ENCODE measurements at regions not wholly inside any gene's neighbourhood (a gene's known extent, or its start where the extent isn't known, plus 50 kb on each side); places are given as distances from the start of the nearest gene placed in this dataset.

DNA sequence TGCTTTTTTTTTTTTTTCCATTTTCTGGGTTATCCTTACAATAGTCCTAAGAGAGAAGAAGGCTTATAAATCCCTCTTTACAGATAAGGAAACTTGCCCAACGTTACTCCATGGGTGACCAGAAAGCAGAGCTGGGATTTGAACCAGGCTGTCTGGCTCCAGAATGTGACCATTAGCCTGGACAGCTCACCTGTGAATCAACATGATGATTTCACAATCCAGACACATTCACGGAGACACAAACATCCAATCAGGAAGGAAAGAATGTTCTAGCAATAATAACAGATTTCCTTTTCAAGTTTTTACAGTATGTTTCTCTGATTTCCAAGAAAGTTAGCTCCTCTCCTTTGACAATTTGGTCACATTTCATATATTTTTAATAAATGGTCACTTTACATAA lies 118.3 kb downstream of the GALC start:
- Histone ChIP-seq H3K27ac (ENCODE audit: low read length) (no peak overlapping the region), H3K27me3 (ENCODE audit: control insufficient read depth, insufficient read depth, low read length) (no peaks in the 10 kb centered on the region), H3K4me1 (ENCODE audit: control insufficient read depth, insufficient read depth, low read length) (no peaks in the 10 kb centered on the region), H3K9me3 (ENCODE audit: control insufficient read depth, insufficient read depth, low read depth, low read length) (no peaks in the 10 kb centered on the region), H3K36me3 (ENCODE audit: control insufficient read depth, insufficient read depth, low read length) (no peaks in the 10 kb centered on the region), H3K4me3 (ENCODE audit: low read depth in 2 of 2, low read length in 2 of 2) (no peak overlapping the region)
- in situ Hi-C loops (cut with HindIII; ENCODE audit: low pct_unique_long_range_greater_than_20kb, low sequenced_read_pairs): no loop called here
- ChIA-PET CTCF (no interaction called here), POLR2A (no interaction called here)
- DNase-seq (ENCODE audit: low read depth, low spot score) (no peak), ATAC-seq (no peak)
- intact Hi-C loops (cut with micrococcal nuclease; ENCODE audit: unreplicated experiment): no loop called here
- no peak for TF ChIP-seq SIN3A (IDR thresholded peaks at IDR 0.05; ENCODE audit: borderline replicate concordance, insufficient read depth, low read depth, low read length)
- no peak for TF ChIP-seq TCF7L2 (IDR thresholded peaks at IDR 0.05; ENCODE audit: low read depth, low read length)
- TF ChIP-seq, protein P1, sequence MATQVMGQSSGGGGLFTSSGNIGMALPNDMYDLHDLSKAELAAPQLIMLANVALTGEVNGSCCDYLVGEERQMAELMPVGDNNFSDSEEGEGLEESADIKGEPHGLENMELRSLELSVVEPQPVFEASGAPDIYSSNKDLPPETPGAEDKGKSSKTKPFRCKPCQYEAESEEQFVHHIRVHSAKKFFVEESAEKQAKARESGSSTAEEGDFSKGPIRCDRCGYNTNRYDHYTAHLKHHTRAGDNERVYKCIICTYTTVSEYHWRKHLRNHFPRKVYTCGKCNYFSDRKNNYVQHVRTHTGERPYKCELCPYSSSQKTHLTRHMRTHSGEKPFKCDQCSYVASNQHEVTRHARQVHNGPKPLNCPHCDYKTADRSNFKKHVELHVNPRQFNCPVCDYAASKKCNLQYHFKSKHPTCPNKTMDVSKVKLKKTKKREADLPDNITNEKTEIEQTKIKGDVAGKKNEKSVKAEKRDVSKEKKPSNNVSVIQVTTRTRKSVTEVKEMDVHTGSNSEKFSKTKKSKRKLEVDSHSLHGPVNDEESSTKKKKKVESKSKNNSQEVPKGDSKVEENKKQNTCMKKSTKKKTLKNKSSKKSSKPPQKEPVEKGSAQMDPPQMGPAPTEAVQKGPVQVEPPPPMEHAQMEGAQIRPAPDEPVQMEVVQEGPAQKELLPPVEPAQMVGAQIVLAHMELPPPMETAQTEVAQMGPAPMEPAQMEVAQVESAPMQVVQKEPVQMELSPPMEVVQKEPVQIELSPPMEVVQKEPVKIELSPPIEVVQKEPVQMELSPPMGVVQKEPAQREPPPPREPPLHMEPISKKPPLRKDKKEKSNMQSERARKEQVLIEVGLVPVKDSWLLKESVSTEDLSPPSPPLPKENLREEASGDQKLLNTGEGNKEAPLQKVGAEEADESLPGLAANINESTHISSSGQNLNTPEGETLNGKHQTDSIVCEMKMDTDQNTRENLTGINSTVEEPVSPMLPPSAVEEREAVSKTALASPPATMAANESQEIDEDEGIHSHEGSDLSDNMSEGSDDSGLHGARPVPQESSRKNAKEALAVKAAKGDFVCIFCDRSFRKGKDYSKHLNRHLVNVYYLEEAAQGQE (IDR thresholded peaks at IDR 0.05; ENCODE audit: insufficient read depth in 1 of 2, low read depth in 2 of 2, low read length in 1 of 2): no peak
- no TSS peak for BruUV-seq (replicated peaks)

DNA sequence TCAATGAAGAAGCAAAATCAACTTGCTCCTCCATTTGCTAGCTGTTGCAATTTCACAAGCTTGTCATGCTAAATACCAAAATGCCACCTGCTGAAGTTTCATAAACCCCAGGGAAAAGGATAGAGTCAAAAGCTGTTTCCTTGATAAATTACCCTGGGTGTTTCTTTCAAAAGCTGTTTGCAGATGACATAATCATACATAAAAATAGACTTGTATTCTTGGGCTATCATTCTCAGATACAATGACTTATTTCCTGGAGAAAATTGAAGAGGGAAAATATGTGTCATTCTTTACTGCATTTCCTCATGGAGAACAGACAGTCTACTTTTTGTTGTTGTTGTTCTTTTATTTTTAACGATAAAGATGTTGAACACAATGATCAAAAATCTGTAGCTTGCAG lies 119.2 kb downstream of the GALC start:
- Histone ChIP-seq H3K4me1 (ENCODE audit: control insufficient read depth, insufficient read depth, low read length) (no peaks in the 10 kb centered on the region), H3K27ac (ENCODE audit: low read length) (no peak overlapping the region), H3K9me3 (ENCODE audit: control insufficient read depth, insufficient read depth, low read depth, low read length) (no peaks in the 10 kb centered on the region), H3K36me3 (ENCODE audit: control insufficient read depth, insufficient read depth, low read length) (no peaks in the 10 kb centered on the region), H3K27me3 (ENCODE audit: control insufficient read depth, insufficient read depth, low read length) (no peaks in the 10 kb centered on the region), H3K4me3 (ENCODE audit: low read depth in 2 of 2, low read length in 2 of 2) (no peak overlapping the region)
- CTCF ChIA-PET: no interaction called here
- POLR2A ChIA-PET: no interaction called here
- DNase-seq (ENCODE audit: low read depth, low spot score) (no peak), ATAC-seq (no peak)
- intact Hi-C loops (cut with micrococcal nuclease; ENCODE audit: unreplicated experiment): no loop called here
- BruUV-seq (replicated peaks): no TSS peak
- in situ Hi-C loops (cut with HindIII; ENCODE audit: low pct_unique_long_range_greater_than_20kb, low sequenced_read_pairs): no loop called here
- TF ChIP-seq SIN3A (IDR thresholded peaks at IDR 0.05; ENCODE audit: borderline replicate concordance, insufficient read depth, low read depth, low read length) (no peak), TCF7L2 (IDR thresholded peaks at IDR 0.05; ENCODE audit: low read depth, low read length) (no peak), POLR2AphosphoS5 (IDR thresholded peaks at IDR 0.05; ENCODE audit: low read depth, low read length) (no peak)
- TF ChIP-seq, protein P2, sequence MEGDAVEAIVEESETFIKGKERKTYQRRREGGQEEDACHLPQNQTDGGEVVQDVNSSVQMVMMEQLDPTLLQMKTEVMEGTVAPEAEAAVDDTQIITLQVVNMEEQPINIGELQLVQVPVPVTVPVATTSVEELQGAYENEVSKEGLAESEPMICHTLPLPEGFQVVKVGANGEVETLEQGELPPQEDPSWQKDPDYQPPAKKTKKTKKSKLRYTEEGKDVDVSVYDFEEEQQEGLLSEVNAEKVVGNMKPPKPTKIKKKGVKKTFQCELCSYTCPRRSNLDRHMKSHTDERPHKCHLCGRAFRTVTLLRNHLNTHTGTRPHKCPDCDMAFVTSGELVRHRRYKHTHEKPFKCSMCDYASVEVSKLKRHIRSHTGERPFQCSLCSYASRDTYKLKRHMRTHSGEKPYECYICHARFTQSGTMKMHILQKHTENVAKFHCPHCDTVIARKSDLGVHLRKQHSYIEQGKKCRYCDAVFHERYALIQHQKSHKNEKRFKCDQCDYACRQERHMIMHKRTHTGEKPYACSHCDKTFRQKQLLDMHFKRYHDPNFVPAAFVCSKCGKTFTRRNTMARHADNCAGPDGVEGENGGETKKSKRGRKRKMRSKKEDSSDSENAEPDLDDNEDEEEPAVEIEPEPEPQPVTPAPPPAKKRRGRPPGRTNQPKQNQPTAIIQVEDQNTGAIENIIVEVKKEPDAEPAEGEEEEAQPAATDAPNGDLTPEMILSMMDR (IDR thresholded peaks at IDR 0.05): no peak
- TF ChIP-seq, protein P1 (IDR thresholded peaks at IDR 0.05; ENCODE audit: insufficient read depth in 1 of 2, low read depth in 2 of 2, low read length in 1 of 2): no peak

Measured in Panc1 (cell line).